Stomach (tissue), 8 donors: ENCODE measurements at regions not wholly inside any gene's neighbourhood (a gene's known extent, or its start where the extent isn't known, plus 50 kb on each side); places are given as distances from the start of the nearest gene placed in this dataset.
"Not testable (repeated sequence)": the region's sequence is repeated elsewhere in the genome, so short reads cannot be mapped to it uniquely, and the experiment has no call there.

Experiments used
- DNase-seq, 2 donors: peaks; one replicate each; pipeline versions ENCODE4 v3.0.0 to v3.0.0-alpha.2; 2013 to 2019
- H3K27ac ChIP-seq, 5 donors: fragments of 200-600 bp in 4 of 5; sonication (generic) in 4 of 5; one replicate each; pipeline ENCODE4 v1.5.1; 2013 to 2019; ENCODE audit warnings: mild to moderate bottlenecking in 1 of 5, moderate library complexity in 1 of 5
- H3K27me3 ChIP-seq, 3 donors: fragments of 200-600 bp; sonication (generic); one replicate each; pipeline ENCODE4 v1.5.1; 2017 to 2019; ENCODE audit warnings: mixed run types in 1 of 3
- H3K36me3 ChIP-seq, 4 donors: fragments of 200-600 bp; sonication (generic); 1 replicate in 3 of 4; 2 replicates in 1 of 4; pipeline ENCODE4 v1.5.1; 2016 to 2019
- H3K4me1 ChIP-seq, 4 donors: fragments of 200-600 bp; sonication (generic); one replicate each; pipeline ENCODE4 v1.5.1; 2016 to 2019
- H3K4me3 ChIP-seq, 4 donors: fragments of 200-600 bp; sonication (generic) in 3 of 4; one replicate each; pipeline ENCODE4 v1.5.1; 2016 to 2019; ENCODE audit warnings: mild to moderate bottlenecking in 1 of 4
- H3K9me3 ChIP-seq, 4 donors: fragments of 200-600 bp; sonication (generic); one replicate each; pipeline ENCODE4 v1.5.1; 2016 to 2019
- EP300 ChIP-seq: sonication (generic); formaldehyde crosslinking; IDR thresholded peaks from one replicate; pipeline ENCODE4 v1.6.1; 2017; ENCODE audit warnings: antibody characterized with exemption
- POLR2A ChIP-seq, 4 donors: fragments of 450-650 bp; IDR thresholded peaks; one replicate each; pipeline ENCODE4 v1.6.1; 2016; ENCODE audit warnings: antibody characterized with exemption in 4 of 4, control low read depth in 2 of 4, mild to moderate bottlenecking in 1 of 4, moderate library complexity in 1 of 4
- POLR2AphosphoS5 ChIP-seq, 3 donors: sonication (generic); formaldehyde crosslinking; IDR thresholded peaks; one replicate each; pipeline ENCODE4 v1.6.1; 2016; ENCODE audit warnings: antibody characterized with exemption in 3 of 3
- WGBS, 5 donors: extraction: QIAGEN DNeasy Blood & Tissue Kit in 3 of 5; methylation state at CpG; one replicate each; pipeline versions ENCODE4 v1.1.5 to v1.1.7; 2013 to 2018; 5-methylcytosine and 5-hydroxymethylcytosine counted together
- intact Hi-C: fragments of 100-400 bp; cut with DNase I; formaldehyde crosslinking; loops from one replicate; pipeline ENCODE4 v1.15.1; 2023; ENCODE audit warnings: low total_unique reads
- TF ChIP-seq, protein P1 (sequence below), 7 experiments: fragments of 450-650 bp in 4 of 7; fragments of 200-600 bp in 3 of 7; sonication (generic) in 3 of 7; IDR thresholded peaks; one replicate each; pipeline ENCODE4 v1.5.1; 2016 to 2019; ENCODE audit warnings: antibody characterized with exemption in 7 of 7, control low read depth in 2 of 7, mild to moderate bottlenecking in 1 of 7
- donor health status: healthy with polysubstance abuse.
- donor health status: Bipolar disorder and iron deficiency.
- donor health status: healthy.

DNA sequence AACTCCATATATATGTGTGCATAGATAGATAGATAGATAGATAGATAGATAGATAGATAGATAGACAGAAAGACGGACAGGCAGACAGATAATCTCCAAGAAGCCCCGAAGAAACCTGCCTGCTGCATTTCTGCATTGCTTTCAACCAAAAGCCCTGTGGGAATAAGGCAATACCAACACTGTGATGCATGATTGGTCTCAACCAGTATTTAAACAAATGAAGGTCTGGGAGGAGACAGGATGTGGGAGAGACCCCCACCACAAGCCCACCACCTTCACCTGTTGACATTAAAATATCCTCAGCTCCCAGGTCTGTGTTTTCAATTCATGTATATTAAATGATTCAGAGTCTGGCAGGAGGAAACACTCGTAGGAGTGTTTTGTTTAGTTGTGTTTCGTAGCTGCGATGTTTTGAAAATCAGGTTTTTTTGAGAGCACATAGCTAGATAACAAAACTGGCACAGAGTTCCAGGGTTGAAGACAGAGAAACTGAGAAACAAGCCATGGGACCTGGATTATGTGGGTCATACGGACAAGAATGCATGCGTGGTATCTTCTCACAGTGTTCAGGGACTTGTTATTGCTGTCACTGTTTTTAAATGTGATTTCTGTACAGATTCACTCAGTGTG is 200.7 kb upstream of the AHR start:
- intact Hi-C loops, result no loop called here
- no peak overlapping the region for H3K4me3 ChIP-seq

DNA sequence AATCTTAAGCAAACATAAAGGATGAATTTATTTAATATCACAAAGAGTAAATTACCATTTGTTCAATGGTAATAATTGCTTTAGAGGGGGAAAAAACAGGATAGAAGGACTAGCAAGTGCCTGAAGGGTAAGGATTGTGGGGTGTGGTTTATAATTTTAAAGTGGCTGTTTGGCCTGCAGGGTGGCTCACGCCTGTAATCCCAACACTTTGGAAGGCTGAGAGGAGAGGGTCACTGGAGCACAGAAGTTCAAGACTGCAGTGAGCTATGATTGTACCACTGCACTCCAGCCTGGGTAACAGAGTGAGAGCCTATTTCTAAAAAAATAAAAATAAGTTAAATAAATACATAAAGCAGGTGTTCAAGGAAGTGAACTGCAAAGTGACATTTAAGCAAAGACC is 199.9 kb upstream of the AHR start:
- Histone ChIP-seq H3K27ac (peak overlapping the region; percentile 57 to 85 (median 76)), H3K27me3 (no peaks in the 10 kb centered on the region), H3K4me1 (peaks cover 14 to 26% (median 17%) of the 10 kb centered on the region in 4 donors), H3K9me3 (peaks cover 0 to 5% (median 0%) of the 10 kb centered on the region in 4 donors), H3K4me3 (no peak overlapping the region), H3K36me3 (no peaks in the 10 kb centered on the region)
- intact Hi-C loops, result no loop called here
- DNase-seq, result no peak
- TF ChIP-seq, protein P1, sequence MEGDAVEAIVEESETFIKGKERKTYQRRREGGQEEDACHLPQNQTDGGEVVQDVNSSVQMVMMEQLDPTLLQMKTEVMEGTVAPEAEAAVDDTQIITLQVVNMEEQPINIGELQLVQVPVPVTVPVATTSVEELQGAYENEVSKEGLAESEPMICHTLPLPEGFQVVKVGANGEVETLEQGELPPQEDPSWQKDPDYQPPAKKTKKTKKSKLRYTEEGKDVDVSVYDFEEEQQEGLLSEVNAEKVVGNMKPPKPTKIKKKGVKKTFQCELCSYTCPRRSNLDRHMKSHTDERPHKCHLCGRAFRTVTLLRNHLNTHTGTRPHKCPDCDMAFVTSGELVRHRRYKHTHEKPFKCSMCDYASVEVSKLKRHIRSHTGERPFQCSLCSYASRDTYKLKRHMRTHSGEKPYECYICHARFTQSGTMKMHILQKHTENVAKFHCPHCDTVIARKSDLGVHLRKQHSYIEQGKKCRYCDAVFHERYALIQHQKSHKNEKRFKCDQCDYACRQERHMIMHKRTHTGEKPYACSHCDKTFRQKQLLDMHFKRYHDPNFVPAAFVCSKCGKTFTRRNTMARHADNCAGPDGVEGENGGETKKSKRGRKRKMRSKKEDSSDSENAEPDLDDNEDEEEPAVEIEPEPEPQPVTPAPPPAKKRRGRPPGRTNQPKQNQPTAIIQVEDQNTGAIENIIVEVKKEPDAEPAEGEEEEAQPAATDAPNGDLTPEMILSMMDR (IDR thresholded peaks at IDR 0.05), result no peak
- TF ChIP-seq EP300 (no peak), POLR2A (IDR thresholded peaks at IDR 0.05) (no peak), POLR2AphosphoS5 (IDR thresholded peaks at IDR 0.05) (no peak)
- 28 to 61% (median 44%) methylated on average over 1 of the region's 1 CpG for WGBS, 5 donors

More for the DNA sequence above, 200.7 kb upstream of the AHR start:
- Histone ChIP-seq H3K4me1 (peaks cover 14 to 26% (median 17%) of the 10 kb centered on the region in 4 donors), H3K36me3 (no peaks in the 10 kb centered on the region), H3K27me3 (no peaks in the 10 kb centered on the region), H3K9me3 (peaks cover 0 to 5% (median 0%) of the 10 kb centered on the region in 4 donors), H3K27ac (peak overlapping the region in 4 of 5 donors; percentile 57 to 85 (median 76))
- TF ChIP-seq EP300 (no peak), POLR2A (IDR thresholded peaks at IDR 0.05) (no peak), POLR2AphosphoS5 (IDR thresholded peaks at IDR 0.05) (no peak)
- TF ChIP-seq, protein P1 (IDR thresholded peaks at IDR 0.05), result no peak
- peak in 1 of 2 donors; percentile 7 for DNase-seq
- 33 to 53% (median 45%) methylated on average over 7 of the region's 7 CpGs for WGBS, 5 donors

DNA sequence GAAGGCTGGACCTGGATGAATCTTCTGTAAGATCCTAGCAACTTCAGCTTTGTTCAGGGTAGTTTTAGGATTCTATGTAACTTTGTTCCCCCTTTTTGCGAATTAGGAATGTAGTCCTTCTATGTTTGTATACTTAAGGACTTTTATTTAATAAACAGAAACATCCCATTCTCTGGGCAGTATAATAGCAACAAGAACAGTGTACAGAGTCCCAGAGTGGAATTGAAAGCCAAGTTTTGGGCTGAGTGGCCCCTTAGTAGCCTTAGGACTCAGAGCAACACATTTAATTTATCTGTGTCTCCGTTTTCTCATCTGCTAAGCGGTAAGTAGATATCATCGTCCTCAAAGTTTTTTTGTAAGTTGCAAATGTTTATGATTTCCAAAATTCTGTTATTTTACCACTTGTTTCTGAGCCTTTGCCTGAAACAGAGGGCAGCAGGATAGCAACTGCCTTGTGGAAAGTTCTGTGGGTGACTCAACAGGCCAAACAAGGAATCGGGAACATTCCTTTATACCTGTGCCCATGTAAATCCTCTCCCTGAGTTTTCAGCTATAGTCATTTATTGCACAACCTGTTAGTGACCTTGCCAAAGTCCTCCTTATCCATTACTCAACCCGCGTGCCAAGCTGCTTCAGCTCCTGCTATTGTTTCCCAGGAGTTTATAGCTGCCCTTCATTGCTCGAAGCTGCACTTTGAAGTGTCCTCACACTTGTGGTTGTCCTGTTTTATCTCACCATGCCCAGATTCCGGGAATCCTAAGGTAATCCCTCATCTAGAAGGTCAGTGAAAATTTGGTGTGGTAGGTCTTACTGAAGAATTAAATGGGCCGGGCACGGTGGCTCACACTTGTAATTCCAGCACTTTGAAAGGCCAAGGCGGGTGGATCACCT is 199.1 kb upstream of the AHR start:
- intact Hi-C loops, result no loop called here
- Histone ChIP-seq H3K9me3 (peaks cover 0 to 5% (median 0%) of the 10 kb centered on the region in 4 donors), H3K36me3 (no peaks in the 10 kb centered on the region), H3K4me1 (peaks cover 14 to 26% (median 17%) of the 10 kb centered on the region in 4 donors), H3K27me3 (no peaks in the 10 kb centered on the region), H3K4me3 (no peak overlapping the region), H3K27ac (peak overlapping the region; percentile 57 to 85 (median 76))
- DNase-seq, result peak; percentile 65 to 85
- TF ChIP-seq POLR2AphosphoS5 (IDR thresholded peaks at IDR 0.05), result peak in 2 of 3 donors; percentile 69 to 87
- TF ChIP-seq EP300, result no peak
- 54 to 61% (median 56%) methylated on average over 12 of the region's 12 CpGs for WGBS, 5 donors

DNA sequence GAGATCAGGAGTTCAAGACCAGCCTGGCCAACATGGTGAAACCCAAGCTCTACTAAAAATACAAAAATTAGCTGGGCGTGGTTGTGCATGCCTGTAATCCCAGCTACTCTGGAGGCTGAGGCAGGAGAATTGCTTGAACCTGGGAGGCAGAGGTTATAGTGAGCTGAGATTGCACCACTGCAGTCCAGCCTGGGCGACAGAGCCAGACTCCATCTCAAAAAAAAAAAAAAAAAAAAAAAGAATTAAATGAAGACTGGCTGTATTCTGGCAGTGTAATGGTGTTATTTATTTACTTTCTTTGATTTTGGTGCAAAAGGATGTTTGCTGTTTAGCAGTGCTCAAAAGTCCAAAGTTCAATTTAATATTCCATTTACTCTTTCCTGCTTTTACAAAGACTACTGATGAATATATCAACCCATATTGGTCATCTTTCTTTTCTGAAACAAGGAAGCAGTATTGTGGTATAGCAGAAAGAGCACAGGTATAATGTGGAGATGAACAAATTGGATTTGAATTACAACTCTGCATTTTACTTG is 198.4 kb upstream of the AHR start:
- H3K27me3 ChIP-seq, H3K4me3 ChIP-seq, H3K36me3 ChIP-seq, DNase-seq, intact Hi-C loops, H3K9me3 ChIP-seq: not testable (repeated sequence)
- Histone ChIP-seq H3K4me1 (peaks cover 14 to 26% (median 17%) of the 10 kb centered on the region in 4 donors), H3K27ac (peak overlapping the region; percentile 57 to 85 (median 76))
- 72 to 100% (median 86%) methylated on average over 2 of the region's 2 CpGs for WGBS, 5 donors

DNA sequence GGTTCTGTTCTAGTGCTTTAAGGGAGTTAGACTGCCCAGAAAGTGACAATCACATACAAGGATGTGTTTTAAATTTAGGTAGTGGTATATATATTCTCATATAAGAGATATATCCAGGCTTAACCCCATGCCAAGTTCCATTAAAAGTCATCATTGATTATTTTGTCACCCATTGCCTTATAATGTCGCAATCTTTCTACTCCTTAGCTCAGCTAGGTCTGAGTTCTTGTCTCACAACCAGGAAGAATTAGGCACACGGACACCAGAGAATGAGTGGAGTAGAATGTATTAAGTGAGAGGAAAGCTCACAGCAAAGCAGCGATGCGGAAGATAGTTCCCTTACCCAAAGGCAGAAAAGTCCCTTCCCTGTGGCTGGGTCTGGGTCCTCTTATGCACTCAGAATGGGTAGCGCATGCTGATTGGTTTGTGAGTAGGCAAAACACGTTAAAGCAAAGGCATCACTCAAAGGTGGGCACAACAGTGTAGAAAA is 197.2 kb upstream of the AHR start:
- WGBS, 5 donors, result 97 to 98% (median 97%) methylated on average over 6 of the region's 6 CpGs
- no peak for DNase-seq

More for the DNA sequence above, 197.2 kb upstream of the AHR start:
- no peaks in the 10 kb centered on the region for H3K36me3 ChIP-seq
- H3K27ac ChIP-seq, result no peak overlapping the region
- no peaks in the 10 kb centered on the region for H3K27me3 ChIP-seq
- H3K4me1 ChIP-seq, result peaks cover 14 to 26% (median 17%) of the 10 kb centered on the region in 4 donors
- intact Hi-C loops, result no loop called here
- TF ChIP-seq, protein P1 (IDR thresholded peaks at IDR 0.05), result no peak
- peaks cover 0 to 5% (median 0%) of the 10 kb centered on the region in 4 donors for H3K9me3 ChIP-seq
- H3K4me3 ChIP-seq, result no peak overlapping the region
